Skeletal muscle cell (primary cell): ENCODE measurements at regions not wholly inside any gene's neighbourhood (a gene's known extent, or its start where the extent isn't known, plus 50 kb on each side); places are given as distances from the start of the nearest gene placed in this dataset.
"Not testable (repeated sequence)": the region's sequence is repeated elsewhere in the genome, so short reads cannot be mapped to it uniquely, and the experiment has no call there.

Experiments
- DNase-seq: peaks from one replicate; pipeline ENCODE4 v3.0.0-alpha.2; 2010; ENCODE audit warnings: low read depth
- H3K4me3 ChIP-seq: 2 replicates; pipeline ENCODE4 v1.5.1; 2011; ENCODE audit warnings: low read depth, mild to moderate bottlenecking, control low read depth, low read length, moderate library complexity

DNA sequence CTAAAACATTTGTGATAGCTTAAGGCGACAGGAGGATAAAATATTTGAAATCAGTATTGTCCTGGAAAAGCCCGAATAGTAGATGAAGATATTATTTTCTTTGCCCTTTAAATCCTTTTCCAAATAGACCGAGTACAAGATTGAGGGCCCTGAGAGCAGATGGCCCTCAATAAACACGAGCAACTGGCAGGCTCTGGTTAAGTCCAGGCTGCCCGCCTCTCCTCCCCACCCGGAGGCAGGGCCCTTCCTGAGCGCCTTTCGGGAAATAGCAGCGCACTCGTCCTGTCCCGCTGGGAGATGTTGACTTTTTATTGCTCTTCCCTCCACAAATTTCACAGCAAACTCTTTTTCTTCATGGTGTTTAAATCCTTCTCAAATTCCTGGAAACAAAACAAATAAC is 50.8 kb upstream of the MAX start:
- DNase-seq = no peak
- no peak overlapping the region for H3K4me3 ChIP-seq

DNA sequence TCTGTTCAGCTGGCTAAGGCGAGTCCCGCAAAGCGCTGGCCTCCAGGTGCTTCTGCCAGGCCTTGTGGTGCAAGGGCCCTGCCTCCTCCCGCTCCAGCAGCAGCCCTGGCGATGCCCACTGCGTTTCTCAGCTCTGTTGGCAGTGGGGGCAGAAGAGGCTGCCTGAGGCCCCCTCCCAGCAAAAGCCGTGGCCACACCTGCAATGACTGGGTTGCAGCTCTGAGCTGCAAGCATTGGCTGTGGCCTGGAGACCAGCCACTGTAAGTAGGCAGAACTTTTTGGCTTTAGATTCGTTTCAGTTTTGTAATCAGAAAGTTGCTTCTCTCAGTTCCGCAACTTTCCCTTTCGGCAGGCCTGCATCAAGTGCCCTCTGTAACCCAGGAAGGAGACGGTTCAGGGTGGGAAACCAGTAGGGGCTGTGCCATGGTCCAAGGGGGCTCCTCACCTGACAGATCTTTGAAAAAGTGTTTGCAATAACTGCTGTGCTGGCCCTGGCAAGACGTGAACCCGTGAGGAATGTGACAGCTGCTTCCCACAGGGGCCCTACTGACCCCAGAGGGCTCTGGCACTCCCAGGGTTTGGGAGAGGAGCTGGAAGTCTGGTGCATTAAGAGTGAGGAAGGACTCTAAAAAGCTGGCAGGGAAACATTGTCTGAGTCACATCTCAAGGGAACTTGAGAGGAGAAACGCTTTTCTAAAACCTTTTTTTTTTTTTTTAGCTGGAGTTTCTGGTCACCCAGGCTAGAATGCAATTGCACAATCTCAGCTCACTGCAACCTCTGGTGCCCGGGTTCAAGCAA is 54.5 kb upstream of the MAX start:
- peak; percentile 73 for DNase-seq
- no peak overlapping the region for H3K4me3 ChIP-seq

DNA sequence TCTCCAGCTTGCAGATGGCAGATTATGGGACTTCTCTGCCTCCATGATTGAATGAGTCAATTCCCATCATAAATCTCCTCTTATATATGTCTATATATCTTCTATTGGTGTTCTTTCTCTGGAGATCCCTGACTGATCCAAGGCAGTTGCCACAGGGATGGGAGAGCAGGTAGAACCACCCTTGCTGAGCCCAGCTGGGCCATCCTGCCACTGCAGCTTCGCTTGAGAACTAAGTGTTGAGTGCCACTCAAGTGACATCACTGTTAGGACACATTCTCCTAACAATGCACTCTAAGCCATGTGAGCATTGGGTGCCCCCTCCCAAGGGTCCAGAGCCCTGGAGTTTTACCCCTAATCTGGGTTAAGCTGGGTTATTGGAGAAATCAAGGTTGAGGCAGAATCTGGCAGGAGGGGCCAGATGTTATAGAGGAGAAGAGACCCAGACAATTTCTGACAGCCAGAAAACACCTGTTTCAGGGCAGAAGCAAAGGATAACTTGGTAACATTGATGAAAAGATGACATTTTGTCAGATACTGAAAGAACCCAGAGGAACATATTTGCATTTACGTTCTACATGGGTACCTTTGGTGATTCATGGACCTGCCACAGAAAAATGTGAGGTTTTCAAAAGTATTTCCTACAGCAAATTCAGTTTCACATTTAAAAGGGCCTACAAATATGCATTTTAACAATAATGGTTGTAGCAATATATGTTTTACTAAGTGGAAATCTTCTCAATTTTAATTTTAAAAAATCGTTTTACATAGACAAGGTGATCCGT is 57.2 kb upstream of the MAX start:
- DNase-seq = no peak
- no peak overlapping the region for H3K4me3 ChIP-seq

DNA sequence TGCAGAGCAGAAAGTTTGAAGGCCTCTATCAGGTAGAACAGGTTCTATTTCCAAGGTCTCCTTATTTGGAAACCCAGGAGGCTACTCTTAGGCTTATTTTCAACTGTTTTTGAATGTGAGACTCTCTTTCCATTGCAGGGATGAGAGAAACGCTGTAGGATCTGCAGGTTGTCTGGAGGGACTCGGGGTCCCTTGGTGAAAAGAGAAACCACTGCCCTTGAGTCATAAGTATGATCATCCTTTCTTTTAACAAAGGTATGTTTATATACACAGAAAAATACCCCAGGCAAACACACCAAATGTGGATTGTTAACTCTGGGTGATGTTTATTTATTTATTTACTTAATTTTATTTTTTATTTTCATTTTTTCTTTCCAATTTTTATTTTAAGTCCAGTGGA is 57.8 kb upstream of the MAX start:
- H3K4me3 ChIP-seq = no peak overlapping the region
- DNase-seq = no peak

DNA sequence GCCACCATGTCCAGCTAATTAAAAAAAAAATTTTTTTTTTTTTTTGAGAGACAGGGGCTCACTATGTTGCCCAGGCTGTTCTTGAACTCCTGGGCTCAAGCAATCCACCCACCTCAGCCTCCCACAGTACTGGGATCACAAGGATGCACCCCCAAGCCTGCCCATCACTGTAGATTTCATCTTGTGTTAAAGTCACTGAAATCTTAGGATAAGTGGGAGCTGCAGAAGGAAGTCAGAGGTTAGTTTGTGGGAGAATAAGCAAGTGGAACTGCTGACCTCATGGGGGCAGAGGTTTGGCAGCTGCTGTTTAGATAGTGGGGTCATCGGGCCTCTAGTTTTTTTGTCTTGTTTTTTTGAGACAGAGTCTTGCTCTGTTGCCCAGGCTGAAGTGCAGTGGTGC is 59.7 kb upstream of the MAX start:
- no peak for DNase-seq
- H3K4me3 ChIP-seq = no peak overlapping the region

DNA sequence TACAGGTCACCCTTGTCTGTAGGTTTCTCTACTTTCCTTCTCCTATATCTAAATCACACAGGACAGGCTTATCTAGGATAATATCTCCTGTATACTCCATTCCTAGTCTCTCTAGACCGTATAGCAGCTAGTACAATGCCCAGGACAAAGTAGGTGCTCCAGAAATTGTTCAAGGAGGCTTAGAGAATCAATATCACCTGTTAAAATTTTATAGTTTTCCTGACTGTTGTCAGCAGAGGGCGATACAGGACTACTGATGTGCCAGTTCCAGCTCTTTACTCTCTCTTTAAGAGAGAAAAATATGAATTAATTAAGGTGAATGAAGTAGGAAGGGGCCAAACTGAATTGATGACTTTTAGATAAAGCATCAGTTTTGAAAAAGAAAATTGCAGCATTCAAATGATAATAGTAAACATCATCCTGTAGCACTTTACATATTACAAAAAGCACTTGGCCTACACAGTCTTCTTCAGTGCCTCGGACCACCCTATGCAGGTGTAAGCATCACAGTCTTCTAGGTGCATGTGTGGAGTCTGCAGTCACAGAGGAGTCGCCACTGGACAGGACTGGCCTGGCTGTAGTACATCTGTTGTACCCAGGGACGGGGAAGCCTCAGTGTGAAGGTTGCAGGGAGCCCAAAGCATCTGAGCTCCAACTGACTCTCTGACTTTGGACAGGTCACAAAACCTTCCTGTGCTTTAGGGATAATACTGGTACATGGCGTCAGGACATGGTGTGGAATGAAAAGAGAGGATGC is 61.9 kb upstream of the MAX start:
- no peak for DNase-seq
- H3K4me3 ChIP-seq = no peak overlapping the region

DNA sequence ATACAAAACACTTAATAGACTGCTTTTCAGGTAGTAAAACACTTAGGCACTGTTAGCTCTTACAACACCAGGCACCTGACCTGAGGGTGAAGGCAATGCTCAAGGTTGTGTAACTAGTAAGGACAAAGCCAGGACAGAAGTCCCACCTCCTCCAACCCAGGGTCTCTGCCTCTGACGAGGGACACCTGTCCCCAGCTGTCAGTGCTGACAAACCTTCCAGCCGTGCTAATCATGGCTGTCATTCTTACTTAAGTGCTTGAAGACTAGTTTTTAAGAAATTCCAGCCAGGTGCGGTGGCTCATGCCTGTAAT is 62.5 kb upstream of the MAX start:
- no peak for DNase-seq

DNA sequence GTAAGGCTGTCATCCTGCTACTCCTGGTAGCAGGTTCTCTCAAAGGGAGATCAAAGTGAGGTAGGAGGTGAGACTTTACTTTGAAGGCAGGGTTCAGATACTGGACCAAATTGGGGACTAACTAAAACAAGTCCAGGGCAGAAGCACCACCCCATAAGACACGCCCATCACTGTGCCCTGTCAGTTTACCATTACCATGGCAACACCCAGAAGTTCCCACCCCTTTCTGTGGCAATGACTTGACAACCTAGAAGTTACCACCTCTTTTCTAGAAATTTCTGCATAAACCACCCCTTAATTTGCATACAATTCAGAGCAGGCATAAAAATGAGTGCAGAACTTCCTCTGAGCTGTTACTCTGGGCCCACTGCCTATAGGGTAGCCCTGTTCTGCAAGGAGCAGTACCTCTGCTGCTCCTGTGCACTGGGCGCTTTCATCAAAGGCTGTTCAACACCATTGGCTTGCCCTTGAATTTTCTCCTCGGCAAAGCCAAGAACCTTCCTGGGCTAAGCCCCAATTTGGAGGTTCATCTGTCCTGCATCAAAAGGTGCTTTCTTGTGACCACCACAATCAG is 64.8 kb upstream of the MAX start:
- DNase-seq = no peak
- no peak overlapping the region for H3K4me3 ChIP-seq

More for the DNA sequence above, 62.5 kb upstream of the MAX start:
- H3K4me3 ChIP-seq = no peak overlapping the region

DNA sequence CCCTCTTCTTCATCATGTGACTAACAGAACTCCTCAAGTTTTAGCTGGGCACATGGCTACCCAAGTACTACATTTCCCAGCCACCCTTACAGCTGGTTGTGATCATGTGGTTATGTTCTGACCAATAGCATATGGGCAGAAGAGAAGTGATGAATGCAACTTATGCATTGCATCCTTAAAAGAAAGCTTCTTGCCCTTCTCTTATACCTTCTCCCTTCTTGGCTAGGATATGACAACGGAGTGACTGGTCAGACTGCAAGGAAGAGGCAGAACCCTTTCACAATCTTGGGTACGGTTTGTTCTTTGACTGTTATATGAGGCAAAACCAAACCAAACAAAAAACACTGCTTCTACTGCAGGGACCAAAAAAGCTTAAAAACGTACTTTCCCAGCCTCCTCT is 66.5 kb upstream of the MAX start:
- no peak overlapping the region for H3K4me3 ChIP-seq
- DNase-seq = peak; percentile 79

DNA sequence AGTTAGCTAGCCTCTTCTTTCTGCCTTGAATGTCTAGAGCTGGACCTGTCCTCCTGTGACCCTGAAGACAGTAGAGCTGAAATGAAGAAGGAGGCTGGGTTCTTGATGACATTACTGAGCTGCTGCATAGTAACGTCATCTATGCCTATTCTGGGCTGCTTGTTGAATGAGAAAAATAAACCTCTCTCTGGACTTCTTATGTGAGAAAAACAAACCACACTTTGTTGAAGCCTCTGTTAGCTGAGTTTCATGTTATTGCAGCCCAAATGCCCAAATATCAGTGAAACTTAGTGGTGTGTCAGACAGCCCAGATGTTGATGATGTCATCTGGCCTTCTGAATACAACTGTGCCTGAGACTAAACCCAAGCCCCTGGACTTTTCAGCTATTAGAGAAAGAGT is 67.0 kb upstream of the MAX start:
- H3K4me3 ChIP-seq = no peak overlapping the region
- DNase-seq = peak; percentile 65

DNA sequence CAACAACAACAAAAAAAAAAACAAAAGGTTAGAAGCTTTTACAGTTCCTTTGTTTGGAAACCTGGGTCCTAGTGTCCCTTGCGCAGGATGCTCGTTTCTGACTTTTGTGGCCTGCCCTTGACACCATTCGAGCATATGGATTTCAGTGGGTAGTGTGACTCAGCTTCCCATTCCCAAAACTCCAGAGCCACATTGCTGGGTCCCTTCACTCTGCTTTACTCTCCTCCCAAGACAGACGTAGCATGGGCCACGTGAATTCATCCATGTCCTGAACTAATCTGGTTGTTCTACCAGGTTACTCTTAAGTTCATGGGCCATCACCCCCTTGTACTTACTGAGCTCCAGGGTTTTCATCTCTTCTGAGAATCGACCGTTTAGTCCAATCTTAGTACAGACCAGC is 68.0 kb upstream of the MAX start:
- H3K4me3 ChIP-seq = peak overlapping the region; percentile 34
- DNase-seq = no peak

DNA sequence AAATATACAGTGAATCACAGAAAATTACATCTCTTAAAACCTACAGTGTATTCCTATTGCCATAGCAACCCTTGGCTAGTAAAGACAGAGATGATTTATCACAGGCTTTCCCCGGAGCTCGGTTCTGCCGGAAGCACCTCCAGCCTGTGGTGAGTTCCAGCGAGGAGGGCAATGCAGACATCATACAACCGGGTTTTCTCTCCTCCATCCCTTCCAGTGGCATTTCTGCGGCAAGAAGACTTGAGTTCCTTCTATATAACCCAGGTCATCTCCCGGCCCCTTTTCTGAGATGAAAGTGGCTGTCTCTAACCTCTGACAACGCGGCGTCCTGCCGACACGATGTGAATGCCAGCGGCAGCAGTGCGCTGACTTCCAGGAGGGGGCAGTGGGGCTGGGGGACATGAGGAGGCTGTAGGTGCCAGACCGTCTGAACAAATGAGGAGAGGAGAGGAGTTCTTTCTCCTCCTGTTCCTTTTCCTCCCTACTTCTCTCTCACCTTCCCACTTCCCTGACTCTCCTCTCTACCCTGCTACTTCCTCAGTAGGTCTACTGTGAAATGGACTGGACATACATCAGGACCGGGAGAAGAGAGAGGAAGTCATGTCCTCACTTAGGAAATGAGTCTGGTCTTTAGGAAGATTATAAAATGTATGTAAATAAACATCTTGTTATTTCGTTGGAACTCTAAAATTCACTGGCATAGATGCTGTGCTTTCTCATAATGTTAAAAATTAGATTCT is 68.6 kb upstream of the MAX start:
- peak overlapping the region; percentile 34 for H3K4me3 ChIP-seq
- no peak for DNase-seq

DNA sequence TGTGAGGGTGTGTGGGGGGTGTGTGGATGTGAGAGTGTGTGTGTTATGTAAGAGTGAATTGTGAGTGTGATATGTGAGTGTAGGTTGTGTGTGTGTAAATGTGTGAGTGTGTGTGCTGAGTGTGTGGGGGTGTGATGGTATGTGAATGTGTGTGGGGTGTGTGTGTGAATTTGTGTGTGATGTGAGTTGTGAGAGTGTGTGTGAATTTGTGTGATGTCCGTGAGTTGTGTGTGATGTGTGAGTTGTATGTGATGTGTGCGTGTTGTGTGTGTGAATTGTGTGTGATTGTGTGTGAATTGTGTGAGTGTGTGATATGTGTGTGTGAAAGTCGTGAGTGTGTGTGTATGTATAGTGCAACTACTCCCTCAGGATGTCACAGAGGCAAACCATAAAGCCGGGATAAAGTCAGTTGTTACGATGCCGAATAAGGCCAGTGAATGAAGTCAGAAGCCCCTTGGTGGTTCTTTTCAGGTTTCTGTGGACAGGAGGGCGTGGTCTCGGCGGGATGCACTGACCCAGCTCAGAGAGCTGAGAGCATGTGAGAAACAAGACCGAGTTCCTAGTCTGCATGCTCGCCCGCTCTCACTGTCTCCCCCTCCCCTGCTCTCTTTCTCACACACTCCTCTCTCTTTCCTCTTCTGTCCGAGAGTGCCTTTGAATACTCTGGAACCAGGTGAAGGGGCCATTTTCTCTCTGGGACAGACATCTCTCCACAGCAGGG is 71.8 kb upstream of the MAX start:
- H3K4me3 ChIP-seq = no peak overlapping the region
- no peak for DNase-seq

DNA sequence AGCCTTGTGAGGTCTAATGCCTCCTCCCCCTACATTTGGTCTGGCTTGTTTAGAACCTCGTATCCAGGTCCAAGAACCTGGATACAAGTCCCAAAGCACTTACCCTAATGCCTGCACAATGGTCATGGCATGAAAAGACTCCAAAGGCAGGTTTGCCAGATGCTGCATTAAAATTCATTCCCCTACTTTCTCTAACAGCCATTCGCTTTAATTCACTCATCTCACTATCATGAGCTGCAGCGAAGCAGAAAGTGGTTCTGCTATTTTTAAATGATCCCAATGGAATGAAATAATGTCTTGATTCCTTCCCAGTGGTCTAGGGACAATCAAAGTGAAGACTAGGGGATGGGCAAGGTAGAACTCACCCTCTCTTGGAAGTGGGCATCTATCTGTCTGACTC is 72.5 kb upstream of the MAX start:
- no peak overlapping the region for H3K4me3 ChIP-seq
- DNase-seq = no peak

DNA sequence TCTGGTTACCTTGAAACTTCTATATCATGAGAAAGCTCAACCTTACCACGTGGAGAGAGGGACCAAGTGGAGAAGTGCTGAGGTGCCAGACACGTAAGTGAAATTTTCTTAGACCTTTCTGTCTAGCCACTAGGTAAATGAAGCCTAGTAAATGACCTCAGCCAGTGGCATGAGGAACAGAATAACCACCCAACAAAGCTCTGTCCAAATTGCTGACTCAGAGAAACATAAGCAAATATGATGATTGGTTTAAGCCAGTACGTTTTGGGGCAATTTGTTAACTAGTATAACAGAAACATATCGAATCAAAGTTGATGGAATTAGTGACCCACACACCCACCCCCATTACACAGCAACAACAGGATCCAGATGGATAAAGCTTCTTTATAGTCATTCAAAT is 75.2 kb upstream of the MAX start:
- no peak for DNase-seq

DNA sequence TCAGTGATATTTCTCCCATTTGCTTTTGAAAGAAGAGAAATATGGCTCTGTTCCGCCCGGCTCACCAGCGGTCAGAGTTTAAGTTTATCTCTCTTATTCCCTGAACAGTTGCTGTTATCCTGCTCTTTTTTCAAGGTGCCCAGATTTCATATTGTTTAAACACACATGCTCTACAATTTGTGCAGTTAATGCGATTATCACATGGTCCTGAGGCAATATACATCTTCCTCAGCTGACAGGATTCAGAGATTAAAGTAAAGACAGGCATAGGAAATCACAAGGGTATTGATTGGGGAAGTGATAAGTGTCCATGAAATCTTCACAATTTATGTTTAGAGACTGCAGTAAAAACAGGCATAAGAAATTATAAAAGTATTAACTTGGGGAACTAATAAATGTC is 76.9 kb upstream of the MAX start:
- not testable (repeated sequence) for H3K4me3 ChIP-seq, DNase-seq

More for the DNA sequence above, 75.2 kb upstream of the MAX start:
- no peak overlapping the region for H3K4me3 ChIP-seq

DNA sequence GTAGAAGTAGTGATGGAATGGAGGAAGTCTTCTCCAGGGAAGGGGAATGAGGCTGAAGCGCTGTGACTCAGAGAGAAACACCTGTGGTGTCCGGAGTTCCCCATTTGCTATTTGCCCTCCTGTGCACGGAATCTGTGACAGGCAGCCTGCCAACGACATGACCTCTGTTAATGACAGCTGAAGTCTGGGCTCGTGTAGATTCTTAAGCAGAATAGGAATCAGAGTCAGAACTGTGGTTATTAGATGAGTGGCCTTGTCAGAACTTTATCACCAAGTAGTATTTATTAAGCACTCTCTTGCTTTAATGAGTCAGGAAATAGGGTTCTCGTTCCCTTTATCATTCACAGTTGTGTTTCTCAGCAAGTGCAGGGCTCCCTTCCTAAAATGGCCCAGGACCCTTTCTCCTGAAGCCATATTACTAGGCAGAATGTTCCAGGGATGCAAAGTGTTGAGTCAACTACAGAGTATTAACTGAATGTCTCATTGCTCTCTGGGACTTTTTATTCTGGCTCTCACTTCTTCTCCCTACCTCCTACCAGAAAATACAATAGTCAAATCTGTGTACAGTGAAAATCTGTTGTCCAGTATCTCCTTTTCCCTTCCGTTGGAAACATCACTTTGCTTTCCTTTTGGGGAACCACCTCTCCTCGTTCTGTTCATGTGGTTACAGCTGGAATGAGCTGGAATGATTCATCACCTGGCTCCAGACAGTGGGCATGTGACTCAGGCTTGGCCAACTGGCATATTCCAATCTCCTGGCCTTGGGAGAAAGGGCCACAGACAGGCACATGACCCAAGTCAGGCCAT is 77.8 kb upstream of the MAX start:
- no peak overlapping the region for H3K4me3 ChIP-seq
- DNase-seq = peak; percentile 63

DNA sequence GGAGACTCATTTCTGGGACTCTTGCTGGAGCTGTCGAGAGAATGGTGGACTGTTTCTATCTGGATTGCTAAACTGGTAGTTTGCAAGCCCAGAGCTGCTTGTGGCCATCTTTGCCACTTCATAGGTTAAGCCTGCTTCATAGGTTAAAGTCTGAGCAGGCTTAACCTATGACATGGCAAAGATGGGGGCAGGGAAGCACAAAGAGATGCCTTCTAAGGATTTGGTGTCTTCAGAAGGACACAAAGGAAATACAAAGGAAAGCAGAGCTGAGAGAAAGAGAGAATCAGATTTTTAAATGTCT is 78.4 kb upstream of the MAX start:
- no peak for DNase-seq
- no peak overlapping the region for H3K4me3 ChIP-seq
